ENCODE measurements at regions not wholly inside any gene's neighbourhood (a gene's known extent, or its start where the extent isn't known, plus 50 kb on each side); places are given as distances from the start of the nearest gene placed in this dataset.

- TF ChIP-seq, protein P1, sequence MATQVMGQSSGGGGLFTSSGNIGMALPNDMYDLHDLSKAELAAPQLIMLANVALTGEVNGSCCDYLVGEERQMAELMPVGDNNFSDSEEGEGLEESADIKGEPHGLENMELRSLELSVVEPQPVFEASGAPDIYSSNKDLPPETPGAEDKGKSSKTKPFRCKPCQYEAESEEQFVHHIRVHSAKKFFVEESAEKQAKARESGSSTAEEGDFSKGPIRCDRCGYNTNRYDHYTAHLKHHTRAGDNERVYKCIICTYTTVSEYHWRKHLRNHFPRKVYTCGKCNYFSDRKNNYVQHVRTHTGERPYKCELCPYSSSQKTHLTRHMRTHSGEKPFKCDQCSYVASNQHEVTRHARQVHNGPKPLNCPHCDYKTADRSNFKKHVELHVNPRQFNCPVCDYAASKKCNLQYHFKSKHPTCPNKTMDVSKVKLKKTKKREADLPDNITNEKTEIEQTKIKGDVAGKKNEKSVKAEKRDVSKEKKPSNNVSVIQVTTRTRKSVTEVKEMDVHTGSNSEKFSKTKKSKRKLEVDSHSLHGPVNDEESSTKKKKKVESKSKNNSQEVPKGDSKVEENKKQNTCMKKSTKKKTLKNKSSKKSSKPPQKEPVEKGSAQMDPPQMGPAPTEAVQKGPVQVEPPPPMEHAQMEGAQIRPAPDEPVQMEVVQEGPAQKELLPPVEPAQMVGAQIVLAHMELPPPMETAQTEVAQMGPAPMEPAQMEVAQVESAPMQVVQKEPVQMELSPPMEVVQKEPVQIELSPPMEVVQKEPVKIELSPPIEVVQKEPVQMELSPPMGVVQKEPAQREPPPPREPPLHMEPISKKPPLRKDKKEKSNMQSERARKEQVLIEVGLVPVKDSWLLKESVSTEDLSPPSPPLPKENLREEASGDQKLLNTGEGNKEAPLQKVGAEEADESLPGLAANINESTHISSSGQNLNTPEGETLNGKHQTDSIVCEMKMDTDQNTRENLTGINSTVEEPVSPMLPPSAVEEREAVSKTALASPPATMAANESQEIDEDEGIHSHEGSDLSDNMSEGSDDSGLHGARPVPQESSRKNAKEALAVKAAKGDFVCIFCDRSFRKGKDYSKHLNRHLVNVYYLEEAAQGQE (IDR thresholded peaks at IDR 0.05; ENCODE audit: unreplicated experiment), result no peak
- TF ChIP-seq ZNF331 (CRISPR knock-in tag; IDR thresholded peaks at IDR 0.05; ENCODE audit: low read depth) (no peak), ETS1 (IDR thresholded peaks at IDR 0.05) (no peak), STAT1 (IDR thresholded peaks at IDR 0.05; ENCODE audit: unreplicated experiment) (no peak), CREB1 (CRISPR knock-in tag; IDR thresholded peaks at IDR 0.05; ENCODE audit: low read depth) (no peak), NANOG (IDR thresholded peaks at IDR 0.05; ENCODE audit: borderline replicate concordance) (no peak), EZH2 (IDR thresholded peaks at IDR 0.05; ENCODE audit: low read depth, unreplicated experiment) (no peak)
These were observed 439.2 kb downstream of the TBC1D4 start (continued) for GRCh38 chr13:75042807-75043206.

DNA sequence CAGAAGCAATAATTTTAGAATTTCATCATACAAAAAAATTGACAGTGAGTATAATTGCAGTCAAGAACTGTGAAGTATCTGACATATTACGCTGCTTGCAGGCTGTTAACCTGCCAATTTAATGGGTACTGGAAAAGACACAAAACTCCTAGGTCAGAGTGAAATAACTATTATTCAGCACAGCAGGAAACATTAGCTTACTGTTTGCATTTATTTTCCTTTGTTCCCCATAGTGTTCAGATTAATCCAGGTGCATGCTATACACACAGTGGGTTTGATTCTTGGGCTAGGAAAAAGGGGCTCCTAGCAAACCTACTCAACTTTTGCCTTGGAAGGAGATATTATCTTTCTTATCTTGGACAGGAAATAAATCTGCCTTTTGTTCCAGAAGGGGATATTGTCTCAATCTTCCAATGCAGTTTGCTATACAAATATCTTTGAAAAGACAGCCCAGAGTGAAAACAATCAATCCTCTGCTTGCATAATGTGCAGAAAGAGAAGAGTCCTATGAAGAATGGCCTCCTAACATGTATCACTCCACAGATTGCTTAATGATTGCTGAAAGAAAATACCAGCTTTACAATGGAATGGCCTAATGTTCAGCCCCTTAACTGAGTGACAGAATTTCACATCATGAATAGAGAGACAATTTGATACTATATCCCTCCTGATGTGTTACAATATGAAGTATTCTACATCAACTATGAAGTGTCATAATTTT lies 443.4 kb downstream of the TBC1D4 start:
- H3F3A ChIP-seq (replicated peaks; ENCODE audit: low read depth), result no peaks in the 10 kb centered on the region
- H4K20me1 ChIP-seq (replicated peaks; ENCODE audit: insufficient read depth), result no peaks in the 10 kb centered on the region
- Mint-ChIP-seq H3K9me3 (peaks cover 19% of the 10 kb centered on the region), H3K27me3 (ENCODE audit: insufficient read depth, low read depth, poor library complexity) (no peaks in the 10 kb centered on the region), H3K4me3 (no peak overlapping the region), H3K36me3 (ENCODE audit: low read depth) (no peaks in the 10 kb centered on the region; the same call in 2 of the 3 replicates), H3K4me1 (no peaks in the 10 kb centered on the region), H3K27ac (no peak overlapping the region)
- no peaks in the 10 kb centered on the region for H3K4me1 ChIP-seq (ENCODE audit: insufficient read depth)
- no peak overlapping the region for H2AFZ ChIP-seq
- no peaks in the 10 kb centered on the region for H3K27me3 ChIP-seq (ENCODE audit: insufficient read depth)
- no peak overlapping the region for H3K4me2 ChIP-seq
- ATAC-seq, result no peak
- no peak overlapping the region for H3K4me3 ChIP-seq
- DNase-seq (ENCODE audit: low spot score), result no peak
- no peaks in the 10 kb centered on the region for H3K9me2 ChIP-seq (ENCODE audit: insufficient read depth)
- H3K79me2 ChIP-seq (replicated peaks; ENCODE audit: insufficient read depth), result no peaks in the 10 kb centered on the region
- no peaks in the 10 kb centered on the region; the same call in 1 of the 2 replicates for H3K36me3 ChIP-seq (ENCODE audit: insufficient read depth)
- H3K27ac ChIP-seq (ENCODE audit: low read depth), result no peak overlapping the region
- TF ChIP-seq POLR2AphosphoS5 (IDR thresholded peaks at IDR 0.05; ENCODE audit: low read depth) (no peak), CREB1 (CRISPR knock-in tag; IDR thresholded peaks at IDR 0.05; ENCODE audit: low read depth) (no peak), CTCF (conservative IDR thresholded peaks at IDR 0.05; ENCODE audit: low read depth in 2 of 2) (no peak), STAT1 (IDR thresholded peaks at IDR 0.05; ENCODE audit: unreplicated experiment) (no peak)
- TF ChIP-seq, protein P1 (IDR thresholded peaks at IDR 0.05; ENCODE audit: unreplicated experiment), result no peak
